Lung (tissue), 11 donors: ENCODE measurements at regions not wholly inside any gene's neighbourhood (a gene's known extent, or its start where the extent isn't known, plus 50 kb on each side); places are given as distances from the start of the nearest gene placed in this dataset.

Experiments
- ATAC-seq: fragments of 200-7000 bp; cut with Tn5 transposase; one replicate; pipeline ENCODE4 v1.9.1; 2020; ENCODE audit warnings: moderate number of reproducible peaks; ENCODE audit not compliant: insufficient read depth, low FRiP score
- DNase-seq, 3 donors: peaks; one replicate each; pipeline ENCODE4 v3.0.0-alpha.2; 2013 to 2017
- H3K27ac ChIP-seq, 2 donors: one replicate each; pipeline ENCODE4 v1.5.1; 2013; ENCODE audit warnings: mild to moderate bottlenecking in 2 of 2, moderate library complexity in 2 of 2, control low read depth in 1 of 2, inconsistent platforms in 1 of 2, low read depth in 1 of 2, low read length in 1 of 2
- H3K27me3 ChIP-seq, 3 donors: one replicate each; pipeline ENCODE4 v1.5.1; 2013; ENCODE audit warnings: low read length in 2 of 3; ENCODE audit not compliant: control insufficient read depth in 3 of 3, insufficient read depth in 3 of 3
- H3K36me3 ChIP-seq, 4 donors: one replicate each; pipeline ENCODE4 v1.5.1; 2013; ENCODE audit warnings: low read length in 4 of 4, mild to moderate bottlenecking in 1 of 4, moderate library complexity in 1 of 4; ENCODE audit not compliant: control insufficient read depth in 4 of 4, insufficient read depth in 4 of 4
- H3K4me1 ChIP-seq, 5 donors: one replicate each; pipeline ENCODE4 v1.5.1; 2013; ENCODE audit warnings: low read length in 5 of 5, mild to moderate bottlenecking in 2 of 5, moderate library complexity in 1 of 5; ENCODE audit not compliant: control insufficient read depth in 5 of 5, insufficient read depth in 5 of 5
- H3K4me3 ChIP-seq: one replicate; pipeline ENCODE4 v1.5.1; 2013; ENCODE audit warnings: mild to moderate bottlenecking, control low read depth, moderate library complexity
- H3K9ac ChIP-seq, 2 donors: one replicate each; pipeline ENCODE4 v1.5.1; 2013; ENCODE audit warnings: low read length in 2 of 2, control low read depth in 1 of 2; ENCODE audit not compliant: insufficient read depth in 1 of 2
- H3K9me3 ChIP-seq, 4 donors: one replicate each; pipeline ENCODE4 v1.5.1; 2013; ENCODE audit warnings: low read length in 3 of 4, mild to moderate bottlenecking in 1 of 4, moderate library complexity in 1 of 4; ENCODE audit not compliant: control insufficient read depth in 4 of 4, insufficient read depth in 3 of 4
- CTCF ChIP-seq: IDR thresholded peaks from 2 replicates; pipeline ENCODE4 v1.5.1; 2012; ENCODE audit warnings: mild to moderate bottlenecking; ENCODE audit errors: control extremely low read depth, extremely low read depth
- WGBS, 2 donors: extraction: QIAGEN DNeasy Blood & Tissue Kit; methylation state at CpG; one replicate each; pipeline ENCODE4 v1.1.7; 2013; 5-methylcytosine and 5-hydroxymethylcytosine counted together
- donor health status: control.
- donor health status: control.
- donor health status: Bipolar disorder and iron deficiency.
- donor health status: healthy.
- donor health status: DM: yes; HTN: yes; CAD: no.

DNA sequence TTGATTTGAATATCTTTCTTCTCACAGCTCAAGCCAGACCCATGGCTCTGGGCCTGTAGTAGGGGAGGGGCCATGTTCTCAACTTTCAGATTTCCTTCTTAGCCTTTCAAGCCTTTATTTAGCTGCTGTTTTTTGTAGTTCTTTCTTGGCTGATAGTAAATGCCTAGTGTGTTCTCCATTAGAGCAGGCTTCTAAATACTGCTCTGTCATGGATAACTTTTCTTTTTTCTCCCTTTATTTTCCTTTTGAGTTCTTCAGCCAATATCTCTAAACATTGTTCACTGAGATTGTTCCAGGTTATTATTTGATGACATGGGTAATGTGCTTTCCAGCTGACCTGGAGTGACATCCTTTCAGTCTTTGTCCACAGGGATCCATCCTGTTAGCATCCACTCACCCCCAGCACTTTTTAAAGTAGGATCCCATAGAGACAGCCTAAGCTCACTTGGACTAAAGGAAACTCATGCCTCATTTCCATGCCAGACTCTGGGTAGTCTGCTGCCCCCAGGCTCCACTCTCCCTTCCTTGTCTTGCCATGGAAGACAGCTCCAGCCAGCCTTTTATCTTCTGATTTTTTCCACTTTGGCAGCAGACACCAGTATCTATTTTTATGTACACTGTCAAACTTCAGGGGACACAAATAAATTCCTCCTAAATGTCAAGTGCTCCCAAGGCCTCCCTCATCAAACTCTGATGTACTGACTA lies 645.6 kb downstream of the RNF144B start:
- Histone ChIP-seq H3K36me3 (no peaks in the 10 kb centered on the region), H3K9ac (no peak overlapping the region), H3K9me3 (no peaks in the 10 kb centered on the region), H3K27ac (peak overlapping the region in 1 of 2 donors; percentile 9), H3K4me1 (peaks cover 2 to 40% (median 18%) of the 10 kb centered on the region in 5 donors), H3K27me3 (no peaks in the 10 kb centered on the region), H3K4me3 (no peak overlapping the region)
- DNase-seq (peak; percentile 32 to 85 (median 76)), ATAC-seq (no peak)
- TF ChIP-seq CTCF = no peak

DNA sequence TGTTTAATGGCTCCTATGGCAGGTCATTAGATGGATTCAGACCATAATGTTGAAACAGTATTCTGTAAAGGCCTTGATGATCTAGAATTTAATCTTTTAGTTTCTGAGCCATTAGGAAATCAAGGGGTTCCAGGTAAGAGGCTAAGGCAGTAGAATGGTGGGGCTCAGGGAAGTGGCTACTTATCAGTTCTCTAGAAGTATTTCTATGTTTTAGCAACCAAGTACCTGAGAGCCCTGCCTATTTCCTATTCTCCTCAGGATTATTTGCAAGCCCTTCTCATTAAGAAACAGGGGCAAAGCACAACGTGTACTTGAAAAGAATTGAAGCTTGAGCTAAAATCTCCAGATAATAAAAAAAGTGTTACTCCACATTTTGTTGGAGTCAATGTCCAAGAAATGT lies 646.5 kb downstream of the RNF144B start:
- Histone ChIP-seq H3K27ac (no peak overlapping the region), H3K9ac (no peak overlapping the region), H3K9me3 (peaks cover 0 to 3% (median 0%) of the 10 kb centered on the region in 4 donors), H3K27me3 (no peaks in the 10 kb centered on the region), H3K4me1 (peaks cover 2 to 40% (median 18%) of the 10 kb centered on the region in 5 donors), H3K4me3 (no peak overlapping the region), H3K36me3 (no peaks in the 10 kb centered on the region)
- TF ChIP-seq CTCF = no peak
- ATAC-seq (no peak), DNase-seq (no peak)
- 52 to 57% methylated on average over 1 of the region's 1 CpG for WGBS, 2 donors

GRCh38 chr6:19034986-19035385 lies 647.8 kb downstream of the RNF144B start:
- Histone ChIP-seq H3K36me3 (no peaks in the 10 kb centered on the region), H3K27ac (no peak overlapping the region), H3K9me3 (peaks cover 0 to 3% (median 0%) of the 10 kb centered on the region in 4 donors), H3K27me3 (no peaks in the 10 kb centered on the region), H3K9ac (no peak overlapping the region), H3K4me1 (peaks cover 2 to 40% (median 18%) of the 10 kb centered on the region in 5 donors), H3K4me3 (no peak overlapping the region)
- 75 to 78% methylated on average over 2 of the region's 2 CpGs for WGBS, 2 donors
- DNase-seq (no peak), ATAC-seq (no peak)
- TF ChIP-seq CTCF = no peak
